Tibial nerve (tissue), 3 donors: ENCODE measurements at regions not wholly inside any gene's neighbourhood (a gene's known extent, or its start where the extent isn't known, plus 50 kb on each side); places are given as distances from the start of the nearest gene placed in this dataset.

Experiments used
- CTCF ChIP-seq, 5 experiments: fragments of 200-600 bp in 3 of 5; fragments of 450-650 bp in 2 of 5; sonication (generic) in 3 of 5; IDR thresholded peaks; one replicate each; pipeline ENCODE4 v1.5.1; 2016 to 2019; ENCODE audit warnings: antibody characterized with exemption in 5 of 5, mild to moderate bottlenecking in 3 of 5, moderate library complexity in 2 of 5
- POLR2A ChIP-seq, 2 donors: fragments of 450-650 bp; IDR thresholded peaks; one replicate each; pipeline ENCODE4 v1.6.1; 2017; ENCODE audit warnings: antibody characterized with exemption in 2 of 2, mild to moderate bottlenecking in 2 of 2, moderate library complexity in 2 of 2

DNA sequence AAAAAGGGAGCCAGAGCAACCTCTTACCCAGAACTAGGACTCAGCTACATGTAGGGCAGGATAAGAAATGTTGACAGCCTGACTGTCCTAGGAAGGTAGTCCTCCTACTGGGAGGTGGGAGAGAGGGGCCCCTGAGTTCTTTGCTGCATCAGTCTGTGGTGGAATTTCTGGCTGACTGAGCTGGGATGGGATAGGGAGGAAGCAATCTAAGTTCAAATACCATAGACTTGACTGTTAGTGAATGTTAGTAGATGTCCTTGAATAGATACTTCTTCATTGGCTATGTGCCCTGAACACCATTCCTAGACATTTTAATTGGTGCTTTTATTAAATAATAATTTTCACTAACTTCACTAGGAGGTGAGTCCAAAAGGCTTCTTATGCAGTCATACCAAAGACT is 1343.6 kb upstream of the CITED2 start:
- no peak for TF ChIP-seq CTCF (IDR thresholded peaks at IDR 0.05)
- no peak for TF ChIP-seq POLR2A (IDR thresholded peaks at IDR 0.05)
